Left kidney (tissue), 1 donor: ENCODE measurements at regions not wholly inside any gene's neighbourhood (a gene's known extent, or its start where the extent isn't known, plus 50 kb on each side); places are given as distances from the start of the nearest gene placed in this dataset.

ENCODE experiments used
- DNase-seq: peaks from one replicate; pipeline ENCODE4 v3.0.0-alpha.2; 2013

GRCh38 chr10:131691481-131692090 is 209.2 kb upstream of the PPP2R2D start:
- DNase-seq: no peak

DNA sequence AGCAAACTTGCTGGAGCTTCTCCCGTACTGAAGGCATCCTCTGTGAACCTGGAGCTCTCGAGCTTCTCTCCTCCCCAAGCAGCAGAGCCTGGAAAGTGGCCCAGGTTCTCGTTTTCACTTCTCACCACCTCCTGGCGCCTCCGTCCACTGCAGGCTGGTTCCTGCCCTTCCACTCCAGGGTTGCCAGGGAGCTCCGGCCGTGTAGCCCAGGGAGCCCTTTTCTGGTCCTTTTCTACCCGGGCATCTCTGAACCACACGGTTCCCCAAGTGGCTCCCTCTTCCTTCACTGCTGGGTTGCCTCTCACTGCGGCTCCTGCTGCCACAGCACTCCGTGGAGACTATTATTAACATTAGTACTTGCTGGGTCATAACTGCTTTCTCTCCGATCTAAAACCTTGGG is 208.6 kb upstream of the PPP2R2D start:
- DNase-seq: no peak

GRCh38 chr10:131692686-131693334 is 208.0 kb upstream of the PPP2R2D start:
- no peak for DNase-seq

GRCh38 chr10:131693766-131694165 is 207.0 kb upstream of the PPP2R2D start:
- no peak for DNase-seq

DNA sequence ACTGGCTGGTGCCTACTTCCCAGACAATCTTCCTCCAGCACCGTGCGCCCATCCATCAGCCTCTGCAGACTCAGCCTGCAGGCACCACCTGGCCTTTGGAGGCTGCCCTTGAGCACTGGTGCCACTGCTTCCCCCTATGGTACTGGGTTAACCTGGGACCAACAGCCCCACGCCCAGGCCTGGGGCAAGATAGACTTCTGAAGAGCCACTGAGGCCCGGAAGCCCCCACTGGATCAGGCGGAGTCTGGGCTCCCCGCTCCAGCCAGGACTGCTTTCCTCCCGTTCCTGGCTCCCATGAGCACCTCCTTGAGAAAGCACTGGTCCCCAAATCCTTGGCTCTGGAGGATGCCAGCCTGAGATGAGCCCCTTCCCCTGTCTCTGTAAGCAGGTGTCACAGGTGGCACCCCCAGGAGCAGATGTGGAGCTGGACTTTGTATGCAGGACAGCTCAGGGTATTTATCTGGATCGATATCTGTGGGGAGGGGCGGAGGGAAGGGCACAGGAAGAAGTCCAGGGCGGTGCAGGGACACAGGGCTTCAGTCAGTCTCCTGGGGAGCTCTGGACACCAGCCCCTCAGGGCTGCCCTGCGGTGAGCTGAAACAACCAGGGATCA is 206.5 kb upstream of the PPP2R2D start:
- no peak for DNase-seq

- DNase-seq: no peak
These were observed 205.9 kb upstream of the PPP2R2D start for GRCh38 chr10:131694781-131695495.

- no peak for DNase-seq
These were observed 205.2 kb upstream of the PPP2R2D start for GRCh38 chr10:131695496-131696165.

- DNase-seq: no peak
These were observed 203.2 kb upstream of the PPP2R2D start for GRCh38 chr10:131697476-131698128.

DNA sequence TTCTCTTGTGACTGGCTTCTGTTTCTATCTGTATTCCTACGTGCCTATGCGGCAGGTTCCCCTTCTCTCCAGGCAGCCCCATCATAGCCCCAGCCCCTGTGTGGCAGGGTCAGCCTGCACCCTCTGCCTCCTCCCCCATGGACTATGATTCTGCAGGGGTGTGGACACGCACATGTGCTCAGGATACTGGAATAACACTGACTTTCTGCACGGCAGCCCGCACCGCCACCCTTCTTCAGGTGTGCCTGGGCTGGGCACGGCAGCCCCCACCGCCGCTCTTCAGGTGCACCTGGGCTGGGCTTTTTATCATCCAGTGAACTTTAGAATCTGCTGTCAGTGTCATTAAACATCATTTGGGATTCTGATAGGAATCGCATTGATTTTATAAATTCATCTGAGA is 202.6 kb upstream of the PPP2R2D start:
- DNase-seq: no peak

GRCh38 chr10:131698986-131699385 is 201.8 kb upstream of the PPP2R2D start:
- DNase-seq: no peak

DNA sequence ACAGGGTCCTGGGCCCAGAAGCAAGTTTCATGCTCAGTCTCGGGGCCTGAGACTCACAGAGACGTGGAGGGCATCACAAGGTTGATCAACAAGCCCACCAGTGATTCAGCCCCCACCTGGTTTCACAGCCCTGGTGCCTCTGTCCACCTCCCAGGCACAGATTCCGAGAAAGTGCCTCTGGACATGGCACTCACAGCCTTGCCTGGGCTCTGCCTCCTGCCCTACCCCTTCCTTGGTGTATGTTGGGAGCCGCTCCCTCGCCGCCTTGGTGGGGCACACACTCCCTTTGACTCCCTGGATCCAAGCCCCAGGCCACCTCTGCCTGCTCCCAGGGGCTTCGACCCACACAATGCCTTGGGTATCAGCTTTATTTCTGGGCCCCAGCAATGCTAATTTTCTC is 200.8 kb upstream of the PPP2R2D start:
- DNase-seq: no peak

GRCh38 chr10:131700506-131700905 is 200.3 kb upstream of the PPP2R2D start:
- no peak for DNase-seq

DNA sequence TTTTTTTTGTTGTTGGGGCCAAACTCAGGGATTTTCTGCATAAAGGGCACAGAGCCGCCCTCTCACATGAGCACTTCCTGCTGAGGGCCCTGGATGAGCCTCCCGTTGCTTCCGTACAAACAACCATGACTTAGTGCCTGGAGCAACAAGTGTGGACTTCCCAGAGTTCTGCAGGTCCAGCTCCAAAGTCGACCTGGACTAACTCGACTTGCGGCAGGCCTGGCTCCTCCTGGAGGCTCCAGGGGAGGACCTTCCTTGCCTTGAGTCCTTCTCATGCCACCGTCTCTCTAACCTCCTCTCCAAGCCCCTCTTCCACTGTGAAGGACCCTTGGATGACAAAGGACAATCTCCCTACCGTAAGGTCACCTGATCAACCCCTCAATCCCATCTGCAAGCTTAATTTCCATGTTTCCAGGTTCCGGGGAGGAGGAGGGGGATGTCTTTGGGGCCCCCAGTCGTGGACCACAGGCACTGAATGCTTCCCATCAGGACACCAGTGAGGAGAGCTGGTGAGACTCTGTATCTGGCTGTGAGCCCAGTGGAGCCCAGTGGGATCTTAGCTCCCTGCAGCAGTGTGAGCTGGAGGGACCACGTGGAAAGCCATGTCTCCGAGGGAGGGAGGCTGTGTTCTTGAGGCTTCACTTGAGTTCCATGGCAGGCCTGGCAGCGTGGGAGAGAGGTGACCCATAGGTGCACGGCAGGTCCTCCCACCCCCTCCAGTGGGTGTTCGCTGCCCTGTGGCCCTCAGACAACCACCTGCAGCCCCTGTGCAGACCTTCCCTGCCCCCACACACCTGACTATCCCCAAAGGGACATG is 199.5 kb upstream of the PPP2R2D start:
- no peak for DNase-seq

DNA sequence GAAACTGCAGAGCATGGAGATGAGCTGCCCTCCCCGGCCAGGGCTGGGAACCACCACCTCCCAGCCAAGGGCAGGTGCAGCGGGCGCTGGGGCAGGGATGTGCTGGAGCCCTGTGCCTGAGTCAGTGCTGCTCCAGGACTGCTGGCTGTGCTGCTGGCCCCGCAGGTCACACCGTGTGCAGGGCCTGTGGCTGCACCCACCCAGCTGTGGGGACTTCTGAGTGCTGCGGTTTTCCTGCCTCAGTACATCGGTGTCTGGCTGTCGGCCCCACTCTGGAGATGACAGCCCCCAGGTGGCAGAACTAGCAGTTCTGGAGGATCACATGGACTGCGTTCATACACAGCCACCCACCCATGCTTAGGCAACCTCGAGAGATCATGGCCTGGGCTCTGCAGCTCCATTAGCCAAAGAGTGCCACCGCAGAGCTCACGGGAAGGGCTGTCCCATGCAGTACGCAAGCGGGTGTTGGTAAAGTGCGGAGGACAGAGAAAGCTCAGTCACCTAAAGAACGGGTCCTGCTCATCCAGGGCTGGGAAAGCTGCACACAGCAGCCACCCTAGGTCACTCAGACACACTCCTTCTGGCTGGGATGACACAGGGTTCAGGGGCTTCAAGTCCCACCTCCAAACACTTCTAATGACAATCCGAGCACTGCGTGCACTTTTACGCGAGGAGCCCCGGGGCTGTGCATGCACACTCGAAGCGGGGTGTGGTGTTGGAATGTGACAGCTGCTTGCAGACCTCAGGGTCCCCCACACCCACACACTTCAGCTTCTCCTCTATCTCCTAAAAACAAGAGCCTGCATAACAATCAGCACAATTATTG is 198.1 kb upstream of the PPP2R2D start:
- DNase-seq: no peak

GRCh38 chr10:131703541-131703940 is 197.3 kb upstream of the PPP2R2D start:
- DNase-seq: no peak

DNA sequence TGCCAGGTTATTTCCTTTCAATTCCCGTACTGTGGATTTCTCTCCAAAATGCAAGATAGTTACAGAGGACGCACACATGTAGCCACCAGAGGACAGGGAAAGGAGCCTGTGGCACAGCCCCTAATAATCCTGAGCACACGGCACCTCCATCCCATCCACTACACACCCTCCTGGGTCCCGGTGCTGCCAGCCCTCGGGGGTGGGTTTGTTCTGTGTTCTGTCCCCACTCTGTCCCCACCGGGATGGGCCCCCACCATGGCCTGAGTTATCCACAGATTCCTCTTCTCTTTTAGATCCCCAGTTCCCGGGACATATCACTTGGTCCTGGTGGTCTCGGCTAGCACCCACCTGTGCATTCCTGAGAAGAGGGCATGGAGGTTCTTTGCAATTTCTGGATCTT is 196.9 kb upstream of the PPP2R2D start:
- no peak for DNase-seq

DNA sequence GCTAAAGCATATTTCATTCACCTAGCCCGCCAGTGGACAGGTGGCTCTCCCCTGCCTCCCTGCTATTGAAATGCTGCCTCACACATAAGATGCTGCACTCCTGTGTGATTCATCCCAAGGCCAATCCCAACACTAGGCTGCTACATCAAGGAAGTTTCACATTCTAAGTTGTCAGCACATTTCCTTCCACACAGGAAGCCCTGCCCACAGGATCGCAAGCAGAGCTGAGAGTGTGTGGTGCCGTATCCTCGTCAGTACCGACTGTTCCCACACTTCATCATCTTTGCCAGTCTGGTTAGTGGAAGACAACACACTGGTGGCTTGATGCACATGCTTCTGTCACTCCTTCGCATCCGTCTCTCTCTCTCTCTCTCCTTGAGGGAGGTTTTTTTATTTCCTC is 194.3 kb upstream of the PPP2R2D start:
- DNase-seq: no peak

DNA sequence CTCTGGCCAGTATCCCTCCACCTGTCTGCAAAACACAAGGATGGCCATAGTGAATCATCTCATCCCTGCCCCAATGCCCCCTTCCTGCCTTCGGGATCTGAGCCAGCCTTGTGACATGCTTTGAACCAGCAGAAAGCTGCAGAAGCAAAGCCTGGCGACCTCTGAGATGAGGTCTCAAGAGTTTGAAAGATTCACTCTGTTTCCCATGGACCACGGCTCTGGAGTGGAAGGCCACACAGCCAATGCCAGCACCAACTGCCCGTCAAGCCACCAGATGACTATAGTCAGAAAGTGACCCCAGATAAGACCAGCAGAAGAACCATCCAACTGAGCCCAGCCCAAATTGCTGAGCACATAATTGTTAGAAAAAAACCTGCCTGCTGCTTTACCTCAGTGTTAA is 193.9 kb upstream of the PPP2R2D start:
- no peak for DNase-seq

GRCh38 chr10:131708225-131708880 is 192.5 kb upstream of the PPP2R2D start:
- no peak for DNase-seq
